KOPT-K1 (cell line): ENCODE measurements at regions not wholly inside any gene's neighbourhood (a gene's known extent, or its start where the extent isn't known, plus 50 kb on each side); places are given as distances from the start of the nearest gene placed in this dataset.

Experiments
- H3K27ac ChIP-seq: fragments of 200-600 bp; sonication (generic); 2 replicates; pipeline ENCODE4 v1.5.1; 2016; ENCODE audit warnings: antibody characterized with exemption, mild to moderate bottlenecking, low read depth, low read length; ENCODE audit not compliant: poor library complexity, severe bottlenecking
- H3K36me3 ChIP-seq: fragments of 200-600 bp; sonication (generic); 2 replicates; pipeline ENCODE4 v1.5.1; 2017; ENCODE audit warnings: antibody characterized with exemption, mild to moderate bottlenecking, low read length, moderate library complexity; ENCODE audit not compliant: insufficient read depth
- H3K9me3 ChIP-seq: fragments of 200-600 bp; sonication (generic); 2 replicates; pipeline ENCODE4 v1.5.1; 2017; ENCODE audit warnings: antibody characterized with exemption, low read length, mild to moderate bottlenecking; ENCODE audit not compliant: insufficient read depth, poor library complexity, severe bottlenecking

GRCh38 chr3:56917361-56918110, 115.8 kb upstream of the ARHGEF3 start:
- peak overlapping the region; percentile 89 for H3K27ac ChIP-seq
- H3K9me3 ChIP-seq: no peaks in the 10 kb centered on the region
- H3K36me3 ChIP-seq: no peaks in the 10 kb centered on the region

DNA sequence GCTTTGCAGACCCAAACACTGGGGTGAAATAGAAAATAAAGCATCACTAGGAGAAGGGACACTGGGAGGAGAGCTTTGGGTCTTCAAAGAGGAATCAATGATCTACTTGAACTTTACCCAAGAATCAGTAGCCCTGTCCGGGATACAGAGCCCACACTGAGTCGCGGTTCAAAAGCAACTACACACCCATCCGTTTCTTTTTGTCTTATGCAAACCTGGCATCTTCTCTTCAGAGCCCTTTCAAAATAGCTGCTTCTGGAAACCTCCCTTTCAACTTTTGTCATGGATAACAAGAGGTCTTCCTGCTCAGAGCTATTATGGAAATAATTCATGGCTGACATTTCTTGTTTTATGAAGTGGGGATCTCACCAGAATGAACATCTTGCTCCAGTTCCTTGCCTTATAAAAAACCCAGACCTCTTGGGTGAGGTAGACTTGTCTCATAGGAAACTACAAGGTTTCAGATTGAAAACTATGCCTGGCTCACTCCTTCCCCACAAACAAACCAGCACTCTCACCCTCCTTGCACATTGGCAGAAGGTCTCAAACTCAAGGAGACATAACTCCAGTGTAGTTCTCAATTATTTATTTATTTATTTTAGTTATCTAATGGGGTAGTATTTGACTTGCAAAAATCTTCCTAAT, 115.1 kb upstream of the ARHGEF3 start:
- Histone ChIP-seq H3K36me3 (no peaks in the 10 kb centered on the region), H3K27ac (peak overlapping the region; percentile 89), H3K9me3 (no peaks in the 10 kb centered on the region)

GRCh38 chr3:56915966-56916586, 114.3 kb upstream of the ARHGEF3 start:
- Histone ChIP-seq H3K9me3 (no peaks in the 10 kb centered on the region), H3K27ac (peak overlapping the region; percentile 89), H3K36me3 (no peaks in the 10 kb centered on the region)

DNA sequence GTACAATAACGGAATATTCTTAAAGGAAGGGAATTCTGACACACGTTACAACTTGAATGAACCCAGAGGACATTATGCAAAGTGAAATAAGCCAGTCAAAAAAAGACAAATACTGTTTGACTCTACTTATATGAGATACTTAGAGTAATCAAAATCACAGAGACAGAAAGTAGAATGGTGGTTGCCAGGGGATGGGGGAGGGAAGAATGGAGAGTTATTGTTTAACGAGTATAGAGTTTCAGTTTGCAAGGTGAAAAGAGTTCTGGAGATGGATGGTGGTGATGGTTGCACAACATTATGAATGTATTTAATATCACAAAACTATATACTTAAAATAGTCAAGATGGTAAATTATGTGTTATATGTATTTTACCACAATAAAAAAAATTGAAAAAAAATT, 112.9 kb upstream of the ARHGEF3 start:
- H3K27ac ChIP-seq: peak overlapping the region; percentile 89
- no peaks in the 10 kb centered on the region for H3K9me3 ChIP-seq
- H3K36me3 ChIP-seq: 0 out of 2 replicates have a peak, but pooled peaks cover 1% of the 10 kb centered on the region

- Histone ChIP-seq H3K36me3 (0 out of 2 replicates have a peak, but pooled peaks cover 4% of the 10 kb centered on the region), H3K9me3 (no peaks in the 10 kb centered on the region), H3K27ac (no peak overlapping the region)
These were observed 109.6 kb upstream of the ARHGEF3 start for GRCh38 chr3:56911363-56911762.

DNA sequence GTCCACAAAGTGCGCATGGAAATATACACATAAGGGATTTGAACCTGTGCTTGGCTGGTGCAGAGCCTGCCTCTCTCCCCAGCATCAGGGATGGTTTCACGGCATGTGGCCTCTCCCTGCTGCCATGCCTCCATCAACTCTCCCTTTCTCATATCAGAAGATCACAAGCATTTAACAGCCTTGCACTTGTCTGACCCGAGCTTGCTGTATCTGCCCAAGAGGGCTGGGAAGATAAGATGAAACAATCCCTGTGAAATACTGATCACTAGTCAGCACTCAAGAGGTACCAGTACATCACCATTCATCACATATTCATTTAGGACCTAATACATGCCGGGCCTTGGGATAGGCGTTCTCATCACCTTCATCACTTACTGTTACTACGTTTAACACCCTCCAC, 107.6 kb upstream of the ARHGEF3 start:
- no peaks in the 10 kb centered on the region for H3K9me3 ChIP-seq
- H3K36me3 ChIP-seq: 0 out of 2 replicates have a peak, but pooled peaks cover 4% of the 10 kb centered on the region
- no peak overlapping the region for H3K27ac ChIP-seq

- no peaks in the 10 kb centered on the region for H3K9me3 ChIP-seq
- 0 out of 2 replicates have a peak, but pooled peaks cover 4% of the 10 kb centered on the region for H3K36me3 ChIP-seq
- no peak overlapping the region for H3K27ac ChIP-seq
These were observed 106.3 kb upstream of the ARHGEF3 start for GRCh38 chr3:56908004-56908403.

- Histone ChIP-seq H3K36me3 (0 out of 2 replicates have a peak, but pooled peaks cover 4% of the 10 kb centered on the region), H3K27ac (no peak overlapping the region)
These were observed 102.9 kb upstream of the ARHGEF3 start for GRCh38 chr3:56904552-56905215.

GRCh38 chr3:56903231-56903782, 101.6 kb upstream of the ARHGEF3 start:
- H3K9me3 ChIP-seq: no peaks in the 10 kb centered on the region
- no peaks in the 10 kb centered on the region for H3K36me3 ChIP-seq
- H3K27ac ChIP-seq: no peak overlapping the region

More at GRCh38 chr3:56904552-56905215, 102.9 kb upstream of the ARHGEF3 start:
- no peaks in the 10 kb centered on the region for H3K9me3 ChIP-seq

DNA sequence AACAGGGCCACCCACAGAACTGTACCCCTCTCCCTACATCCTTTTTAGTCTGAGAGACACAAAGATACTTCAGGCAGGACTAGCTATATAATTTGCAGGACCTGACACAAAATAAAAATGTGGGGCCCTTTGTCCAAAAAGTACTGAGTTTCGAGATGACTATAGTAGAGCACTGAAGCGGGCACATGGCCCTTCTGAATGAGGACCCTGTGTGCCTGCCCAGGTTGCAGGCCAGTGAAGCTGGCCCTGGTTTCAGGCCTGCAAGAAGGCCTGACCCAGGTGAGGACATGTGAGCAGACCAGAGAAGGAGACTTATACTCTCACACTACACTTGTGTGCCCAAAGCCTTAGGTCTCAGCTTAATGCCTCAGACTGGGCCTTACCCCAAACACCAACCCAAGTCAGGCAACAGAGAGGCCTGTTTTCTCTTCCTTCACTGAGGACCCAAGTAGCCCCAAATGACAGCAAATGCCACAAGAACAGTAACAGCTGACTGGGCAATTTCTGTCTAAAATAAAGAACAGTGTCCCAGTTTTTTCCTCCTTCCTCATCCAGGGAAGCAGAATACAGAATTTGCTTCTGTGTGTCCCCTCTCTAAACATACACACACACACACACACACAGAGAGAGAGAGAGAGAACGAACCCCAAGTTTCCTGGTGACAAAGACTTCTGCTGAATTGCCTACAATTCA, 100.9 kb upstream of the ARHGEF3 start:
- H3K36me3 ChIP-seq: no peaks in the 10 kb centered on the region
- no peaks in the 10 kb centered on the region for H3K9me3 ChIP-seq
- H3K27ac ChIP-seq: no peak overlapping the region

DNA sequence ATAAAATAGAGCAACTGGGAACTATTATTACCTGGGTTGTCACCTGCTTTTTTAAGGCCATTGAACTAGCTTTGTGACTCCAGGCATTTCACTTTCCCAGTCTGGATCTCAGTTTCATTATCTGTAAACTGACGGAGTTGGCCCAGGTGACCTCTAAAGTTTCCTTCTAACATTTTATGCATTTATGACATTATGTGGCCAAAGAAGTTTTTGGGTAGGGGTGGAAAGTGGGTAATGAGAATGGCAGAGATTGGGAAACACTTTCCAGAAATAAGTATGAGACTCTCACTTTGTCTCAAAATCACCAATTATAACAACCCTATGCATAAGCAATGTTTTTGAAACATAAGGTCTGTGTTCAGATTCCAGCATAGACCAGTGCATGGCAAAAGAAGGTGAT, 99.1 kb upstream of the ARHGEF3 start:
- Histone ChIP-seq H3K27ac (no peak overlapping the region), H3K36me3 (no peaks in the 10 kb centered on the region), H3K9me3 (no peaks in the 10 kb centered on the region)

DNA sequence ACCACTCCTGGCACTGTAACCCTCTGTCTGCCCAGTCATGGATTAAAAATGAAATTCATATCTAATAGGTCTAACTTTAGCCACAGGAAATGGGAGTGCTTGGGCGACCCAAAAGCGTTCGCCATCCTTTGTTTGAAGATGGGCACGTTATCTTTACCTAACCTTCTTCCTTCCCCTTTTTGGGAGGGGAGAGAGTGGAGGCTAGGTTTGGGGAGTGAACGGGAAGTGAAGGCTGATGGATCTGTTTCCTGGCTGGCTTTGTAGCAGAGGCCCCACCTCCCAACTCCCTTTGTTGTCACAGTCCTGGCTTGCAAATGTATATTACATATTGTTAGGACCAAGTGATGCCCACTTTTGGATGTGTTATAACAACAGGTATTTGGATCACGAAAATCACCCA, 98.1 kb upstream of the ARHGEF3 start:
- H3K9me3 ChIP-seq: no peaks in the 10 kb centered on the region
- H3K27ac ChIP-seq: no peak overlapping the region
- no peaks in the 10 kb centered on the region for H3K36me3 ChIP-seq

GRCh38 chr3:56899078-56899477, 97.3 kb upstream of the ARHGEF3 start:
- H3K36me3 ChIP-seq: no peaks in the 10 kb centered on the region
- H3K9me3 ChIP-seq: no peaks in the 10 kb centered on the region
- H3K27ac ChIP-seq: no peak overlapping the region

- Histone ChIP-seq H3K36me3 (no peaks in the 10 kb centered on the region), H3K27ac (no peak overlapping the region), H3K9me3 (no peaks in the 10 kb centered on the region)
These were observed 94.6 kb upstream of the ARHGEF3 start for GRCh38 chr3:56896357-56896756.
